Stimulated activated memory B cell treated with anti-CD40 and anti-IgM and Interleukin-4, amounts not matched to agents 10 μg/mL and 1 μg/mL and 100 μg/mL, for 72 hours (primary cell): ENCODE measurements at regions not wholly inside any gene's neighbourhood (a gene's known extent, or its start where the extent isn't known, plus 50 kb on each side); places are given as distances from the start of the nearest gene placed in this dataset.
"Not testable (repeated sequence)": the region's sequence is repeated elsewhere in the genome, so short reads cannot be mapped to it uniquely, and the experiment has no call there.

Source experiments
- ATAC-seq: fragments of 150-1000 bp; cut with Tn5 transposase; 2 replicates; pipeline ENCODE4 v1.10.0; 2021
- H3K27ac Mint-ChIP-seq: one replicate; pipeline ENCODE4 v1.8.0; 2022; ENCODE audit warnings: mild to moderate bottlenecking, mixed read lengths
- H3K27me3 Mint-ChIP-seq: one replicate; pipeline ENCODE4 v1.8.0; 2022; ENCODE audit warnings: mixed read lengths
- H3K36me3 Mint-ChIP-seq: one replicate; pipeline ENCODE4 v1.8.0; 2022; ENCODE audit warnings: mixed read lengths
- H3K4me1 Mint-ChIP-seq: one replicate; pipeline ENCODE4 v1.8.0; 2022; ENCODE audit warnings: mixed read lengths
- H3K4me3 Mint-ChIP-seq: one replicate; pipeline ENCODE4 v1.8.0; 2022; ENCODE audit warnings: mild to moderate bottlenecking, moderate library complexity, mixed read lengths
- H3K9me3 Mint-ChIP-seq: one replicate; pipeline ENCODE4 v1.8.0; 2022; ENCODE audit warnings: mixed read lengths

DNA sequence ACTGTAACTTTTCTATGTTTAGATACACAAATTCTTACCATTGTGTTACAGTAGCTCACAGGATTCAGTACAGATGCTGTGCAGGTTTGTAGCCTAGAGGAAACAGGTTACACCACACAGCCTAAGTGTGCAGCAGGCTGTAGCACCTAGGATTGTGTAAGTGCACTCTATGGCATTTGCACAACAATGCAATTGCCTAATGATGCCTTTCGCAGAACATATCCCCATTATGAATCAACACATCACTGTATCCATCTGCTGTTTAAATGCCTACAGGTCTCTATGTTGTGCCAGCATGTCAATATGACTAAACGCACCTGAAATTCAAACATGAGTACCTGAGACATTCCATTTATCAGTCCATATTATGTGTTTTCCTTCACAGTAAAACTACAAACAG, 138.0 kb upstream of the VOPP1 start:
- not testable (repeated sequence) for H3K36me3 Mint-ChIP-seq, ATAC-seq, H3K27ac Mint-ChIP-seq, H3K4me3 Mint-ChIP-seq, H3K4me1 Mint-ChIP-seq, H3K27me3 Mint-ChIP-seq, H3K9me3 Mint-ChIP-seq

DNA sequence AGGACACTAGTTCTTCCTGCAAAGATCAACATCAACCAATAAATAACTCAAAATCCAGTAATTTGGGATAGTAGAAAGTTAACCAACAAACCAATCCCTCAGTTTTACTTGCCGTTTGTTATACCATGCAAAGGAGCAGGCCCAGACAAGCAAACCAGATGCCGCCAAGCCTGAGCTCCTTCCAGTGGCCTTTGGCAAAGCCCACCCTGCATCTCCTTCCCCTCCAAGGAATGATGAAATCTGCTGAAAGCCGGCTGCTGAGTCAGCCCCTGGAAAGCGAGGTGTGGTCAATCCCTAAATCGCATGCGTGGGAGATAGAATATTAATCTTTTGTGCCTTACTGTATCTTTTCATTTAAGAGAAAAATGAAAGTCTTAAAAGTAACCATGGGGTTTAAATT, 135.7 kb upstream of the VOPP1 start:
- not testable (repeated sequence) for ATAC-seq, H3K27me3 Mint-ChIP-seq, H3K36me3 Mint-ChIP-seq

DNA sequence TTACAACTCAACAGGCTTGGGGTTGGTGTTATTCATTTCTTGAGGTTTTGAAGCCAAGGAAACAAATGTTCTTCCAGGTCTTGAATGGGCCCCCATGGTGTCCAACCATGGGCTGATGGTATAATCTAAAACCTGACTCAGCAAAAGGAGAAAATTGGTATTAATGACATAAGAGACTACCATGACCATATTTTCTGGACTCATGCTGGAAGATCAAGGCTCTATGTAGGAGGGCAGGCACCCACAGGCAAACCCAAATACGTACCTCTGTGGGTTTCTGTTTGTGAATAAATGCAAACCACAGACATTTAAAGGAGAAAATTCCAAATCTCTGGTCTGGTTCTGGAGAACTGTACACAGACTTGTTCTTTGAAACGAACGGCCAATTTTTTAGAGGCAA, 135.1 kb upstream of the VOPP1 start:
- not testable (repeated sequence) for H3K4me1 Mint-ChIP-seq, H3K4me3 Mint-ChIP-seq, H3K27ac Mint-ChIP-seq, ATAC-seq, H3K9me3 Mint-ChIP-seq, H3K36me3 Mint-ChIP-seq
- peaks cover 11% of the 10 kb centered on the region for H3K27me3 Mint-ChIP-seq

More for the DNA sequence above, 135.7 kb upstream of the VOPP1 start:
- not testable (repeated sequence) for H3K4me1 Mint-ChIP-seq, H3K4me3 Mint-ChIP-seq, H3K9me3 Mint-ChIP-seq, H3K27ac Mint-ChIP-seq

DNA sequence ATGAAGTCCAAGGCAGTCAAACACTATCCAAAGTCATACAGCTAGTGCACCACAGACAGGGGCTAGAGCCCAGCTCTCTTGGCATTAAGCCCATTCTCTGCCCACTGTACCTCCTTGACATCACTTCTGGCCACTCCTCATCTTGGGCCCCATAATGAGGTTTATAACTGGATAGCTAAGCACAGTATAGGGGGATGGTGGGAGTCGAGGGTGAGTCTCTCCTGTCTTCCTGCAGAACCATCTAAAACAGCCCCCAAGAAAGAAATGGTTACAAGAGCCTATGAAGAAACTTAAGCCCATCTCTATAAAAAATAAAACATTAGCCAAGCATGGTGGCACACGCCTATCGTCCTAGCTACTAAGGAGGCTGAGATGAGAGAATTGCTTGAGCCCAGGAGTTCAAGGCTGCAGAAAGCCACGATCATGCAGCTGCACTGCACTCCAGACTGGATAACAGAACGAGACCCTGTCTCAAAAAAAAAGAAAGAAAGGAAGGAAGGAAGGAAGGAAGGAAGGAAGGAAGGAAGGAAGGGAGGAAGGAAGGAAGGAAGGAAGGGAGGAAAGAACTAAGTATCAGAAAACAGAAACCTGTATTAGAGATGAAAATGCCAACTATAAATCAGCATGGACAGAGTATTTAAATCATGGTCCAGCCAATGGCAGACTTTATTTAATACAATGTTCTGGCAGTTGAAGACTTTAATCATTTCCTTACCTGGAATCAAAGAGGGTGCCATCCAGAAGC, 134.3 kb upstream of the VOPP1 start:
- not testable (repeated sequence) for H3K4me1 Mint-ChIP-seq, H3K36me3 Mint-ChIP-seq, H3K4me3 Mint-ChIP-seq, H3K9me3 Mint-ChIP-seq, H3K27ac Mint-ChIP-seq
- ATAC-seq: peak; percentile 43
- peaks cover 19% of the 10 kb centered on the region for H3K27me3 Mint-ChIP-seq

DNA sequence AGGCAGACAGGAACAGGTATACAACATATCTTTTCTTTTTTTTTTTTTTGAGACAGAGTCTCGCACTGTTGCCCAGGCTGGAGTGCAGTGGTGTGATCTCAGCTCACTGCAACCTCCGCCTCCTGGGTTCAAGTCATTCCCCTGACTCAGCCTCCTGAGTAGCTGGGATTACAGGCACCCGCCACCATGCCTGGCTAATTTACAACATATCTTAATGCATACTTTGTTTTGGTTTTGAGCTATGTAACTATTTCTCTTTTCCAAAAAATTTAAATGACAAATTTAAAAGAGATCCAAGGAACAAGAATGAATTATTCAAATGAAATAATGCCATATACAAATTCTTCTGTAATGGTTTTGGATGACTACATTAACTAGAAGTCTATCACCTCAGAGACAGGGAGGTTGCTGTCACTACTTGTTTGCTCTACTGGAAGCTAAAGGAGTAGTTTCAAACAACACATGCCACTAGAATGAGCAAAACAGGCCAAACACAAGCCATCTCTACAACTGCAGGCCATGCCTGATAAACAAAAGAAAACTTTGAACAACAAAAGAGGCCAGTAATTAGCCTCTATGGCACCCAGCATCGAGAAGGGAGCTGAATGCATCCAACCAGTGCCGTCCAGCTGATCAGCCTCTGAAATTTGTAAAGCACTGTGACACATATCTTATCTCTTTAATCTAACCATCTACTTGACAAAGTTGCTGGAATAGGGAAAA, 133.6 kb upstream of the VOPP1 start:
- not testable (repeated sequence) for H3K4me1 Mint-ChIP-seq, H3K27ac Mint-ChIP-seq, ATAC-seq, H3K9me3 Mint-ChIP-seq, H3K36me3 Mint-ChIP-seq, H3K4me3 Mint-ChIP-seq
- peaks cover 27% of the 10 kb centered on the region for H3K27me3 Mint-ChIP-seq

DNA sequence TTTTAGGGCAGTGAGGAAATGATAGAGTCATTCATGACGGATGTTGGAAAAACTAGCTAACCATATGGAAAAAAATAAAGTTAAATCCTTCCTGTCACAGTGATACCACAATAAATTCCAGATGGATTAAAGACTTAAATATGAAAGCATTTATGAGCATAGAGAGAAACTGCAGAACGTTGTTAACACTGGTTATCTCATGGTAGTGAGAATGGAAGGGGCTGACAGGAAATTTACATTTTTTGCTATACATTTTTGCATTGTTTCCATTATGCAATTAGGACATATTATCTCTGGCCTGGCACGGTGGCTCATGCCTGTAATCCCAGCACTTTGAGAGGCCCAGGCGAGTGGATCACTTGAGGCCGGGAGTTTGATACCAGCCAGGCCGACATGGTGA, 130.5 kb upstream of the VOPP1 start:
- not testable (repeated sequence) for H3K4me3 Mint-ChIP-seq, H3K36me3 Mint-ChIP-seq, ATAC-seq, H3K27ac Mint-ChIP-seq, H3K4me1 Mint-ChIP-seq, H3K9me3 Mint-ChIP-seq
- H3K27me3 Mint-ChIP-seq: peaks cover 33% of the 10 kb centered on the region

DNA sequence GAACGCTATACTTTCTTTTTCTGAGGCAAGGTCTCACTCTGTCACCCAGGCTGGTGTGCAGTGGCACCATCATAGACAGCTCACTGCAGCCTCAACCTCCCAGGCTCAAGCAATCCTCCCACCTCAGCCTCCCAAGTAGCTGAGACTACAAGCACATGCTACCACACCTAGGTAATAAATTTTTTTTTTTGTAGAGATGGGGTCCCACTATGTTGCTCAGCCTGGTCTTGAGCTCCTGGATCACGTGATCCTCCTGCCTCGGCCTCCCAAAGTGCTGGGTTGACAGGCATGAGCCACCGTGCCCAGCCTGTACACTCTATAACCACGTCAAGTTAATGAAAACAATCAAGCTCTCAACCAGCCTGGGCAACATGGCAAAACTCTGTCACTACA, 127.1 kb upstream of the VOPP1 start:
- not testable (repeated sequence) for H3K9me3 Mint-ChIP-seq, H3K4me3 Mint-ChIP-seq, H3K4me1 Mint-ChIP-seq, H3K36me3 Mint-ChIP-seq, H3K27ac Mint-ChIP-seq, ATAC-seq
- peaks cover 25% of the 10 kb centered on the region for H3K27me3 Mint-ChIP-seq

DNA sequence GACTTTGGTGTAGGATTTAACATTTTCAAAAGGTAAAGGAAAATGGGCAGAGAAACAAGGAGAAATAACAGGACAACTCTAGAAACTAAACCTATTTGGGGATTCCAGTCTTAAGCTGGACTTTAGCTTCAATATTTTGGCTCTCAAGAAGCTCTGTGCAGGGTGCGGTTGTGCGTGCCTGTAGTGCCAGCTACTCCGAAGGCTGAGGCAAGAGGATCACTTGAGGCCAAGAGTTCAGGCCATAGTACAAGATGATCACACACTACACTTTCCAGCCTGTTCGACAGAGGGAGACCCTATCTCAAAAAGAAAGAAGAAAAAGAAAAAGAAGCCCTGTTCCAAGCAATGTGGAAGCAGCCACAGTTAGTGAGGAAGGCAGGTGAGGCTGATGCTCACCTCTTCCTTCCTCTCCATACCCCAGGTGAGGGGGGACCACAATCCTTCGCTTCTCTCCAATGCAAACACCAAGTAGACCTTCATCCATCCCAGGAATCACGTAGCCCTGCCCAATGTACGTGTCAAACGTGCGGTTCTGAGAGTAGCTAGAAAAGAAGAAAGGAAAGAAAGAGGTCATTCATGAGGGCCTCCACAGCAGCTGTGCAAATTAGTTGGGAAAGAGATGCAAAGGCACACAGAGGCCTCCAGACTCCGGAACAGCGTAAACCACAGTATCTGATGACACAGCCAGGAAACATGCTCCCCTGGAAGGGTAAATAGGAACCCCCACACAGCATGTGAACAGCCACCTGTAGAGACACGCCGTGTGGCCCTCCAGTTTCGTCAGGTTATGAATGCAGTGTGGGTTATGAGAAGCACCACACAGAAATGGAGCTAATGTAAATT, 126.5 kb upstream of the VOPP1 start:
- H3K36me3 Mint-ChIP-seq, H3K4me3 Mint-ChIP-seq, ATAC-seq, H3K9me3 Mint-ChIP-seq, H3K27ac Mint-ChIP-seq, H3K4me1 Mint-ChIP-seq: not testable (repeated sequence)
- peaks cover 25% of the 10 kb centered on the region for H3K27me3 Mint-ChIP-seq

DNA sequence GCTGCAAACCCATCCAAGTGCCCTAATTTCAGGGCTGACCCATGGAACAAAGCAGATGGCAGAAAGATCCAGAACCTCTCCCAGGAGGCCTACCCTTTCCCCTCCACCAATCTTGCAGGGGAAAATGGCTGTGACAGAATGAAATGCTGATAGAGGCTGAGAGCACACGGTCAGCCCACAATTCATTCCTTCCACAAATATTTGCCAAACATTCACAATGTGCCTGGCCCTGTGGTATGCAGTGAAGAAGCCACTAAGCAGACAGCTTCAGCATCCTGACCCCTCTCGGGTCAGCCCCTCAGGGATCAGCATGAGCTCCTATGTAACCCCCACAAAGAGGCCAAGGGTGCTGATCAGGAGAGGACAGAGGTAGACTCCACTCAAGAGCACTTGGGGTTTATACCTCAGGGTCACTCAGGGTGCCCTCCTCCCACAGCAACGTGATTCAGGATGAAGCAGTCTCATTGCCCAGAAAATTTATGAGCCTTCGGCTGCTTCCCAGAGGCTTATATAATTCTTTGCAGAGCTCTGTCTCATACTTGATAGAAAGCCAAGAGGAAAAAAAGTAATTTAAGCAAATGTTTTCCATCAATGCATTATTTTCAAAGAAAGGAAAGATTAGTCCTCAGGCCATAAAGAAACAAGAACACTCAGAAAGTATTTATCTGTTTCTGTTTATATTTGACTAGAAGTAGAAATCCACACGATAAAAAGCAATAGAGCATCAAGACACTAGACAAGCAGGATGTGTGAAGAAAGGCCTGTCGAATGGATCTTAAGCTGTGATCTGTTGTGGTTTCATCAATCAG, 123.8 kb upstream of the VOPP1 start:
- H3K4me3 Mint-ChIP-seq, H3K36me3 Mint-ChIP-seq, H3K27ac Mint-ChIP-seq, H3K4me1 Mint-ChIP-seq, ATAC-seq, H3K9me3 Mint-ChIP-seq: not testable (repeated sequence)
- H3K27me3 Mint-ChIP-seq: peaks cover 18% of the 10 kb centered on the region

DNA sequence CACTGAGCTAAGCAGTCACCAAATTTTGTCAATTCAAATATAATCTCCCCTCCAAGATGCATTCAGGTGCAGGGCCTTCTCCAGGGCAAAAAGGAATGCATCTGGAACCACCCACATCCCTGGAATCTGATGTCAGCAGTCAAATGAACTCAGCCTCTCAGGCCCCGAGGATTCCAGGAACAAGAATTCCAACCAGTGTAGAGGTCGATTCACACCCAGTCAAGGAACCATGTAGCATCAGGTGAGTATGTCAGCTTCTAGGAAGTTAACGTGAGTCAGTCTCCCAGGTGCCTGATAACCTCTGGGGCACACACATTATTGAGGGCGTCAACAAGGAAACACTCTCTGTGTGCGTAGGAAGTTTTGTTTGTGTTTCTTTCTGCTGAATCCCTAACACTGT, 122.2 kb upstream of the VOPP1 start:
- H3K27ac Mint-ChIP-seq, H3K9me3 Mint-ChIP-seq, ATAC-seq, H3K36me3 Mint-ChIP-seq, H3K4me3 Mint-ChIP-seq, H3K4me1 Mint-ChIP-seq: not testable (repeated sequence)
- H3K27me3 Mint-ChIP-seq: peaks cover 18% of the 10 kb centered on the region

DNA sequence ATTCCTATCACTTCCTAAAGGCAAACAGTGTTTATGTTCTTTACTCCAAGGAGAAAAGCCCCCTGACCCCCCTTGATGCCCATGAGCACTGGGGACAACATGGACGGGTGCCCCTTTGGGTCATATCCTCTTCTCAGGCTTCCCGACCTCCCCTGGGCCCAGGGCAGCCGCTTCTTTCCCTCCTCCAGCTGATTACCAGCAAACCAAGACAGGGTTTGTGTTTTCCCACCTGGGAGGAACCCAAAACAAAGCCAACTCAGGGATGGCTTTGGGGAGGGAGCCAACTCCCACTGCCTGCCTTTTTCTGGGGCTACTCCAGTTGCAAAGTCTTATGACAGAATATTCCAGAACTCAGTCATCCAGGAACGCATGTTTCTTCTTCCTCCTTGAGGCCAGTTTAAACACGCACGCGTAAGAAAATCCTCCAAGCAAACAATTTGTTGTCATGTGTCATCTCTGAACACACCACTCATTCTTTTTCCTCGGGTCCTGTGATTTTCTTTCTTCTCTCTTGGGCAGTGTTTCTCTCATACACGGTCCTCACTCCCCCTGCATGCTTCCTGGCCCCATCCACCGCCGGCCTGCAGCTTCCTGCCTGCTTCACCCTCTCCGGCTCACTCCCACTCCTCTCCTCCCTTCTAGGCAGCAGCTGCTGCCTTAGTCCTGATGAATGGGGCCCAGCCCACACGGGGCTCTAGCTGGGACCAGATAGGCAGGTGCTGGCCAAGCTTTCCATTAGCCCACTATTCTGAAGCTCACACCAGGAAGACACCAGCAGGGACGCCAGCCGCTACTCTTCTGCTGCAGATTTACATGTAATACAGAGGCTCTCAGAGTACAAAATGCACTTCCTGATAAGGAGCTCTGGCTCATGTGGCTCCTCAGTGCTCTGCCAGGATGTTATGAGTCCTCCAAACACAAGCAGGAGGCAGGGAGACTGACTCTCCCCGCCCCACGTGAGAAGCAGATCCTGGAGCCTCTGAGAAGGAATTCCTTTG, 116.7 kb upstream of the VOPP1 start:
- not testable (repeated sequence) for H3K9me3 Mint-ChIP-seq, ATAC-seq, H3K4me1 Mint-ChIP-seq, H3K4me3 Mint-ChIP-seq, H3K36me3 Mint-ChIP-seq, H3K27ac Mint-ChIP-seq
- peaks cover 45% of the 10 kb centered on the region for H3K27me3 Mint-ChIP-seq

DNA sequence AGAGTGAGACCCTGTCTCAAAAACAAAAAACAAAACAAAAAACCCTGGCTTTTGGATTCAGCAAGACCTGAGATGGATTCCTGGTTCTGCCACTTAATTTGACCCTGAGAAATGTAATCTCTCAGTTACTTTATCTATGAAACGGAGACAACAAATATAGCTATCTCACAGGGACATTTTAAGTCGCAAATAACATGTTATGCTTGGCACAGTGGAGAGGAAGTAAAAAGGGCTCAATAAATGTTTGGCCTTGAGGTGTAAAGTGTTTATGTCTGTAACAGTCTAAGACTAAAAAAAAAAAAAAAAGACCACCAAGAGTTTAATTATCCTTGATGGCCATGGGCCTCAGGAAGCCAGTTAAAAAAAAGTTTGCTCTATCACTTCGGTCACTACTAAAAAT, 116.0 kb upstream of the VOPP1 start:
- H3K27ac Mint-ChIP-seq, H3K4me3 Mint-ChIP-seq, H3K4me1 Mint-ChIP-seq, H3K36me3 Mint-ChIP-seq, H3K9me3 Mint-ChIP-seq, ATAC-seq: not testable (repeated sequence)
- H3K27me3 Mint-ChIP-seq: peaks cover 51% of the 10 kb centered on the region

DNA sequence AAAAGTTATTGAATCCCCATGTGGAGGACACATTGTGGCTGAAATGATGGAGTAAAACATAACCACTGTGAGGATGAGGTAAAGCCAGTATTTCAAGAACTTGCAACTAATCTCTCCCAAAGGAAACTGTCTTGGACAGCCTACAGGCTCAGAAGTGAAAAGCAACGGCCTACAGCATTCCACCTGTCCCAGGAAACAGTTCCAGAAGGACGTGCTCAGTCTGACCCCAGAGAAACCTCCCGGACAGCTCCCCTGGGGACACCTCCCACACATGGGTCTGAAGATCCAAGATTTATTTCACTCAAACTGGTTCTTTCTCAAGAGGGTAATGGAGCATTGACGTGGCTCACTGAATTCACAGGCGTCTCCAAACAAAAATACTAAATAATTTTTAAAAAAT, 115.0 kb upstream of the VOPP1 start:
- not testable (repeated sequence) for H3K4me1 Mint-ChIP-seq, H3K9me3 Mint-ChIP-seq, ATAC-seq, H3K36me3 Mint-ChIP-seq, H3K4me3 Mint-ChIP-seq, H3K27ac Mint-ChIP-seq
- peaks cover 50% of the 10 kb centered on the region for H3K27me3 Mint-ChIP-seq

DNA sequence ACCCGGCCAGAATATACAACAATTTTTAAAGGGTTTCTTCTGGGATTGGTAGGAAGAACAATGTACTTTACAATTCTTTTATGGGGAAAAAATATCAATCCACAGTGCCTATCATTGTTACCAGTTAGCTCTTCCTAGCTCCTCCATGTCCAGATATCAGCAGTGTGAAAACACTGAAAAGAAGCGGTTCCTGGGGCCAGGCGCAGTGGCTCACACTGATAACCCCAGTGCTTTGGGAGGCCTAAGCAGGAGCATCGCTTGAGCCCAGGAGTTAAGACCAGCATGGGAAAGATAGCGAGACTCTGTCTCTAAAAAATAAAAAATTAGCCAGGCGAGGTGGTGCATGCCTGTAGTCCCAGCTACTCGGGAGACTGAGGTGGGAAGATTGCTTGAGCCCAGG, 114.5 kb upstream of the VOPP1 start:
- H3K27ac Mint-ChIP-seq, H3K9me3 Mint-ChIP-seq, H3K4me1 Mint-ChIP-seq, H3K4me3 Mint-ChIP-seq, ATAC-seq, H3K36me3 Mint-ChIP-seq: not testable (repeated sequence)
- peaks cover 50% of the 10 kb centered on the region for H3K27me3 Mint-ChIP-seq
